Smooth muscle cell (in vitro differentiated cells): ENCODE measurements at regions not wholly inside any gene's neighbourhood (a gene's known extent, or its start where the extent isn't known, plus 50 kb on each side); places are given as distances from the start of the nearest gene placed in this dataset.
"Not testable (repeated sequence)": the region's sequence is repeated elsewhere in the genome, so short reads cannot be mapped to it uniquely, and the experiment has no call there.

Experiments used
- DNase-seq: peaks from one replicate; lab custom pipeline; 2025; ENCODE audit not compliant: unreplicated experiment; lab: John Stamatoyannopoulos, UW
- H2AFZ ChIP-seq: fragments of 200-600 bp; sonication (generic); 2 replicates; pipeline ENCODE4 v1.6.0; 2016; ENCODE audit warnings: antibody characterized with exemption, low read depth, mild to moderate bottlenecking
- H3F3A ChIP-seq: fragments of 200-600 bp; sonication (generic); 2 replicates; pipeline ENCODE4 v1.6.0; 2017; ENCODE audit warnings: antibody characterized with exemption, low read depth
- H3K27ac ChIP-seq: fragments of 200-600 bp; sonication (generic); 2 replicates; pipeline ENCODE4 v1.5.1; 2016; ENCODE audit warnings: low read depth, mild to moderate bottlenecking
- H3K27me3 ChIP-seq: fragments of 200-600 bp; sonication (generic); 2 replicates; pipeline ENCODE4 v1.6.1; 2016; ENCODE audit warnings: low read depth, mild to moderate bottlenecking
- H3K36me3 ChIP-seq: fragments of 200-600 bp; sonication (generic); 2 replicates; pipeline ENCODE4 v1.5.1; 2016; ENCODE audit warnings: low read depth
- H3K4me1 ChIP-seq: fragments of 200-600 bp; sonication (generic); 2 replicates; pipeline ENCODE4 v1.5.1; 2016; ENCODE audit warnings: low read depth
- H3K4me2 ChIP-seq: fragments of 200-600 bp; sonication (generic); 2 replicates; pipeline ENCODE4 v1.6.0; 2016; ENCODE audit warnings: mild to moderate bottlenecking
- H3K4me3 ChIP-seq: fragments of 200-600 bp; sonication (generic); 2 replicates; pipeline ENCODE4 v1.5.1; 2016; ENCODE audit warnings: mild to moderate bottlenecking
- H3K79me2 ChIP-seq: fragments of 200-600 bp; sonication (generic); 2 replicates; pipeline ENCODE4 v1.6.0; 2016; ENCODE audit warnings: low read depth, mild to moderate bottlenecking
- H3K9ac ChIP-seq: fragments of 200-600 bp; sonication (generic); 2 replicates; pipeline ENCODE4 v1.6.0; 2016; ENCODE audit warnings: low read depth
- H3K9me3 ChIP-seq: fragments of 200-600 bp; sonication (generic); replicated peaks from 2 replicates; pipeline ENCODE4 v1.5.1; 2016; ENCODE audit warnings: low read depth
- H4K20me1 ChIP-seq: fragments of 200-600 bp; sonication (generic); 2 replicates; pipeline ENCODE4 v1.6.0; 2016; ENCODE audit warnings: low read depth
- CTCF ChIP-seq: fragments of 200-600 bp; sonication (generic); IDR thresholded peaks from 2 replicates; pipeline ENCODE4 v1.5.1; 2017; ENCODE audit warnings: borderline replicate concordance, mild to moderate bottlenecking, antibody characterized with exemption; ENCODE audit not compliant: insufficient read depth, poor library complexity, severe bottlenecking
- WGBS: methylation state at CpG from one replicate; pipeline ENCODE4 v1.1.7; 2016; ENCODE audit warnings: low lambda C conversion rate; 5-methylcytosine and 5-hydroxymethylcytosine counted together

DNA sequence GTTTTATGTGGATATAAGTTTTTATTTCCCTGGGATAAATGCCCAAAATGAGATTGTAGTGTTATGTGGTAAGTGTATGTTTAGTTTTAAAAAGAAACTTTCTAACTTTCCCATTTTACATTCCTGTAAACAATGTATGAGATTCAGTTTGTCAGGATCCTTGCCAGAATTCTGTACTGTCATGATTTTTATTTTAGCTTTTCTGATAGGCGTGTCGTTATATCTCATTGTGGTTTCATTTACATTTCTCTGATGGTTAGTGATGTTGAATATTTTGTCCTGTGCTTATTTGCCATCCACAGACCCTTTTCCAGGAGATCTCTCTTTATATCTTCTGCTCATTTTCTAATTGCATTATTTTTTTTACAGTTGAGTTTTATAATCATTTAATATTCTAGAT, 245.6 kb upstream of the CDH2 start:
- Histone ChIP-seq H3K27ac (no peak overlapping the region), H3K9me3 (no peaks in the 10 kb centered on the region), H3K79me2 (no peaks in the 10 kb centered on the region), H3F3A (no peaks in the 10 kb centered on the region), H3K4me1 (no peaks in the 10 kb centered on the region), H4K20me1 (no peaks in the 10 kb centered on the region), H3K36me3 (no peaks in the 10 kb centered on the region), H2AFZ (no peak overlapping the region), H3K9ac (no peak overlapping the region), H3K4me3 (no peak overlapping the region), H3K4me2 (no peak overlapping the region), H3K27me3 (no peaks in the 10 kb centered on the region)
- WGBS = 95% methylated on average over 2 of the region's 2 CpGs
- no peak for TF ChIP-seq CTCF
- no peak for DNase-seq

- not testable (repeated sequence) for H3K79me2 ChIP-seq, H2AFZ ChIP-seq, H3K27me3 ChIP-seq, H3K4me2 ChIP-seq, H3K9ac ChIP-seq, DNase-seq, H3F3A ChIP-seq, H3K36me3 ChIP-seq, H3K9me3 ChIP-seq, H4K20me1 ChIP-seq, H3K4me3 ChIP-seq, H3K4me1 ChIP-seq, H3K27ac ChIP-seq
- 71% methylated on average over 9 of the region's 17 CpGs for WGBS
These were observed 245.0 kb upstream of the CDH2 start for GRCh38 chr18:28421950-28422349.

GRCh38 chr18:28412521-28412920, 235.6 kb upstream of the CDH2 start:
- Histone ChIP-seq H4K20me1 (no peaks in the 10 kb centered on the region), H3K27ac (no peak overlapping the region), H3K79me2 (no peaks in the 10 kb centered on the region), H3K4me3 (no peak overlapping the region), H3K36me3 (no peaks in the 10 kb centered on the region), H2AFZ (no peak overlapping the region), H3K27me3 (no peaks in the 10 kb centered on the region), H3K4me2 (no peak overlapping the region), H3K4me1 (no peaks in the 10 kb centered on the region), H3F3A (no peaks in the 10 kb centered on the region), H3K9me3 (no peaks in the 10 kb centered on the region), H3K9ac (no peak overlapping the region)
- TF ChIP-seq CTCF = no peak
- WGBS = 52% methylated on average over 3 of the region's 3 CpGs
- no peak for DNase-seq

- Histone ChIP-seq H2AFZ (no peak overlapping the region), H3K4me3 (no peak overlapping the region), H3K9me3 (no peaks in the 10 kb centered on the region), H3K27me3 (no peaks in the 10 kb centered on the region), H3K9ac (no peak overlapping the region), H3K36me3 (no peaks in the 10 kb centered on the region), H3F3A (no peaks in the 10 kb centered on the region), H3K4me2 (no peak overlapping the region), H4K20me1 (no peaks in the 10 kb centered on the region), H3K27ac (peak overlapping the region; percentile 12), H3K4me1 (no peaks in the 10 kb centered on the region), H3K79me2 (no peaks in the 10 kb centered on the region)
- DNase-seq = no peak
- no peak for TF ChIP-seq CTCF
- 56% methylated on average over 2 of the region's 2 CpGs for WGBS
These were observed 234.9 kb upstream of the CDH2 start for GRCh38 chr18:28411806-28412205.
